ENCODE measurements at regions not wholly inside any gene's neighbourhood (a gene's known extent, or its start where the extent isn't known, plus 50 kb on each side); places are given as distances from the start of the nearest gene placed in this dataset.

GRCh38 chr2:12506846-12507245, 209.9 kb upstream of the TRIB2 start:
- TF ChIP-seq CTCF (IDR thresholded peaks at IDR 0.05), result no peak
- TF ChIP-seq POLR2AphosphoS5 (IDR thresholded peaks at IDR 0.05), result no peak
- TF ChIP-seq POLR2A (IDR thresholded peaks at IDR 0.05), result no peak

All from suprapubic skin (tissue), 4 donors.